ENCODE measurements at regions not wholly inside any gene's neighbourhood (a gene's known extent, or its start where the extent isn't known, plus 50 kb on each side); places are given as distances from the start of the nearest gene placed in this dataset.

GRCh38 chr10:3016016-3016415 lies 51.3 kb upstream of the PFKP start:
- no peak for DNase-seq

- no peak for DNase-seq
Observed at GRCh38 chr10:3014968-3015367, 52.4 kb upstream of the PFKP start.

- no peak for DNase-seq
Observed at GRCh38 chr10:3012223-3012622, 55.1 kb upstream of the PFKP start.

DNA sequence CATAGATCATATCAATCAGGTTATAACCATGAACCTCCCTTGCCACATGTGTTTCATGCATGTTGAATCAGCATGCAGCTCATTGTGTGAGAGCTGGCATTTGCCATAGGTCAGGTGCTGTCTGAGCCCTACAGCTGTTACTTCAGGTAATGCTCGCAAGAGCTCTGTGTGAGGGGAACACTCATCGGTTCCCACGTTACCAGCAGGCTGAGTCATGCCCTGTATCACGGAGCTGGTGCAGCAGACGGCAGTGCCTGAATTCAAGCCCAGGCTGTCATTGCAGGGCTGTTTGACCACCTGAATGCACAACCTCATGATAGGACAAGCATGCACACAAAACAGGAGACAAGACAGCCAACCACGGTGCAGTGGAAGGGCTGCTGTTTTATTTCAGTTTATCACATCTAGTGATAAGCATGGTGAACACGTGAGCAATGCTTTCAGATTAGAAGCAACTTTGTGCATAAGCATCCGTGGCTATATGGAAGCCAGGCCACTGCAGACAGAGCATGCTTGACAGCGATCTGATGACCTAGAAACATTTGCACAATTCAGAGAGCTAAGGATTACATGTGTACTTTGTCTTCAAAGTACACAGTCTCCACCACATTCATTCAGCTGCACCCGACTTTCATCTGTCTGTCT lies 56.4 kb upstream of the PFKP start:
- no peak for DNase-seq

GRCh38 chr10:3010334-3010733 lies 57.0 kb upstream of the PFKP start:
- no peak for DNase-seq

GRCh38 chr10:3009341-3009740 lies 58.0 kb upstream of the PFKP start:
- no peak for DNase-seq

- DNase-seq, result no peak
Observed at GRCh38 chr10:3008518-3009195, 58.7 kb upstream of the PFKP start.

- DNase-seq, result no peak
Observed at GRCh38 chr10:3006607-3007006, 60.7 kb upstream of the PFKP start.

DNA sequence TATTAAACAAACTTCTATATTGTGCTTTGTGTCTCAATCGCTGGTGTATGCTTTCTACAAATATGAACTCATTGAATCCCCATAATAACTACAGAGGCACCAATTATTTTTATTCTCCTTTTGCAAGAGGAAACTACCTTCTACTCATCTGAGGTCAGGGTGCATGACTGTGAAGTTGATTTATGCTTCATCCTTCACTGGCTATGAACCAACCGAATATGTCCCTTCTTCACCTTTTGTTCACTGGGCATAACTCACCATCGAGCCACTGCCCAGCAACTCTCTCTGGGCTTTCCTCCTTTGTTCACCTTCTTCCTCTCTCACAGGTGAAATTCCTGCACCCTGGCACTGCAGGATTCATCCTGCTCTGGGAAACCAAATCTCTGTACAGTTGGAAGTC lies 61.3 kb upstream of the PFKP start:
- DNase-seq, result no peak

DNA sequence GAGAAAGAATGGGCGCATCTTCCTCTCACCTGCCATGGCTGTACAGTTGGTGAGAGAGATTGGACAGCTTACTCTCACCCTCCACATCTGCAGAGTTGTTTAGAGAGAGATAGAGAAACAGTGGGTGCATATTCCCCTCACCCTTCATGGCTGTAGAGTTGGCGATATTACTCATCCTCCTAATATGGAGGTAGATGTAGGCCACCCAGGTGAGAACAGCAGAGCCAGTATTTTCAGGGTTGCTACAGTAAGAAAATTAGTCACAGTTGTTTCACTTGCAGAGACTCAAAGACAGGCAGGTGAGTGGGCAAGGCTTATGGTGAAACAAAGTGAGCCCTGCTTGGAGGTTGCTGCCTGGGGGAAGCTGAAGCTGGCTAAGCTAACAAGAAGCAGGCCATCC lies 65.0 kb upstream of the PFKP start:
- no peak for DNase-seq

DNA sequence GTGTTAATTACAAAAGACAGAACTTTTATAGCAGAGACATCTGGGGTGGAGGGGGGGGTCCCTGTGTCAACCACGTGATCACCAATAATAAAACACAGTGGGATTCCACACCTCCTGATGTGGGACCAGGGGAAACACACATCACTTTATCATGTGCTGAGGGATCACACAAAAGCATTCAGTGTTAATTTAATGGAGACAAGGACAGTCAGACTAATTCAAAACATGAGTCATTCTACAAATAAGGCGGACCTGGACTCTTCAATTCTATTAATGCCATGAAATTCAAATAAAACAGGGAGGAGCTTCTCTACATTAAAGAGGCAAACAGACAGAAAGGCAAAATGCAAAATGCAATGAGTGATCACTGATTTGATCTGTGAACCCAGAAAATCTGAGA lies 67.3 kb upstream of the PFKP start:
- DNase-seq, result no peak

GRCh38 chr10:2994221-2994961 lies 73.0 kb upstream of the PFKP start:
- DNase-seq, result no peak

- DNase-seq, result no peak
Observed at GRCh38 chr10:2993636-2994035, 73.7 kb upstream of the PFKP start.

GRCh38 chr10:2992401-2993198 lies 74.7 kb upstream of the PFKP start:
- DNase-seq, result no peak

- DNase-seq, result no peak
Observed at GRCh38 chr10:2990764-2991163, 76.6 kb upstream of the PFKP start.

GRCh38 chr10:2989292-2989947 lies 77.9 kb upstream of the PFKP start:
- DNase-seq, result no peak

DNA sequence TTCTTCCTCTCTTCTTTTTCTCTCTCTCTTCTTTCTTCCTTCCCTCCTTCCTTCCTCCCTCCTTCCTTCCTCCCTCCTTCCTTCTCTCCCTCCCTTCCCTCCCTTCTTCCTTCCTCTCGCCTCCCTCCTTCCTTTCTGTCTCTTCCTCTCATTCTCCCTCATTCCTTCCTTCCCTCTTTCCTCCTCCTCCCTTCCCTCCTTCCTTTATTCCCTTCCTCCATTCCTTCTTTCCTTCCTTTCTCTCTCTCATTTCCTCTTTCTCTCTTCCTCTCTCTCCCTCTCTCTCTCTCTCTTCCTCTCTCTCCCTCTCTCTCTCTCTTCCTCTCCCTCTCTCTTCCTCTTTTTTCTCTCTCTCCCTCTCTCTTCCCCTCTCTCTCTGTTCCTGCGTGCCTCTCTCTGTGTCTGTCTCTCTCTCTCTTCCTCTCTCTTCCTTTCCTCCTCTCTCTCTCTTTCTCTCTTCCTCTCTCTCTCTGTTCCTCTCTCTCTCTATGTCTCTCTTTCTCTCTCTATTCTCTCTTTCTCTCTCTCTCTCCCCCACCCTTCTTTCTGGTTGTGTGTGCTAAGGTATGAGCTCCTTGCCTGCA lies 80.1 kb upstream of the PFKP start:
- DNase-seq, result no peak

DNA sequence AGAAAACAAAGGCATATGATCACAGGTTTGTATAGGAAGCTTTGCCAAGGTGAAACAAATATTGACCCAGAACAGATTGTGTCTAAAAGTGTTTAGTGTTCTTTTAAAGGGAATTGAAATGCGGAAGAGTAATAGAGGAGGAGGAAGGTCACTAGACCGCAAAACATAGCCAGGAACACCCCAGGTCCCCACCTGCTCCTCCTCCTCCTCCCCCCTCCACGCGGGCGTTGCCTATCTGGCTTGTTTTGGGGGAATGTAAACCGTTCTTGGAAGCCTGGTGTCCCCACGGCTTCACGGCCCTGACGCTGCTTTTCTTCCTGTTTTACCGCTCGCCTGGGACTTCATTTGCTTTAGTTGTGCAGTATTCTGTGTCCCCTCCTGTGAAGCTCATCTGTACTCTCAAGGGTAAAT lies 81.0 kb upstream of the PFKP start:
- no peak for DNase-seq

DNA sequence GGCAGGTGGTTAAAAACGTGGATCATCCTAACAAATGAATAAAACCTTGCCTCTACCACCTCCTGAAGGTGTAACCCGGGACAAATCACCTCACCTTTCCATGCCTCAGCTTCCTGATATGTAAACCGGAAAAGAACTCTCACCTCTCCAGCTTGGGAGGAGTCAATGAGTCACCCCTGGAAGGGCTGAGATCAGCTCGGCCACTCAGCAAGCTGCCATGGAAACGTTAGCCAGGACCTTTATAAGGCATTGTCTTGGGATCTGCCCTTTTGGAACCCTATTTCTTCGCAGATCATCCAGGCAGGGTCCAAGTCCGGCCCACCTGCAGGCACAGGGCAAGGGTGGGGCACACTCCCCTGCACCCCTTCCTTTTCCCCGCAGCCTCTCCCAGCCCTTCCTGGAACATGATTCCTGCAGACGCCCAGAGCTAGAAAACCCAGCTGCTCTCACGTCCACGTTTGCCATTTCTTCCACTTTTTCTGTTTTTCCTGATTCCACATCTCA lies 81.6 kb upstream of the PFKP start:
- DNase-seq, result no peak

- no peak for DNase-seq
Observed at GRCh38 chr10:2984682-2985081, 82.7 kb upstream of the PFKP start.

- DNase-seq, result no peak
Observed at GRCh38 chr10:2982146-2982545, 85.2 kb upstream of the PFKP start.

- DNase-seq, result no peak
Observed at GRCh38 chr10:2981361-2981801, 86.0 kb upstream of the PFKP start.
